IMR-90 (cell line): ENCODE measurements at regions not wholly inside any gene's neighbourhood (a gene's known extent, or its start where the extent isn't known, plus 50 kb on each side); places are given as distances from the start of the nearest gene placed in this dataset.

Experiments used
- ATAC-seq: fragments of 200-7000 bp; cut with Tn5 transposase; 2 replicates; pipeline ENCODE4 v1.9.1; 2020; ENCODE audit warnings: low read depth, mild to moderate bottlenecking, moderate library complexity
- BruUV-seq: library from RNA; stranded (reverse); fragments of 400-500 nt; replicated peaks from 2 replicates; lab custom pipeline; 2021; lab: Mats Ljungman, UMichigan
- CTCF ChIA-PET: fragments of 300-600 bp; formaldehyde crosslinking; extraction: SDS; loops from one replicate; lab custom pipeline; 2021; ENCODE audit warnings: antibody characterized with exemption; lab: Yijun Ruan, JAX
- POLR2A ChIA-PET: fragments of 300-600 bp; sonication (Branson Sonifier 250); formaldehyde crosslinking; loops from one replicate; lab custom pipeline; 2022; ENCODE audit warnings: antibody characterized with exemption; ENCODE audit not compliant: unreplicated experiment; lab: Charles Lee
- DNase-seq: peaks from one replicate; pipeline ENCODE4 v3.0.0; 2013
- H2AFZ ChIP-seq: replicated peaks from 2 replicates; pipeline ENCODE3; 2013; ENCODE audit warnings: low read length, mild to moderate bottlenecking; ENCODE audit not compliant: poor library complexity
- H2AK5ac ChIP-seq: 2 replicates; pipeline ENCODE4 v1.6.1; 2013; ENCODE audit warnings: low read depth, low read length, inconsistent platforms
- H2AK9ac ChIP-seq: replicated peaks from 2 replicates; pipeline ENCODE3; 2013; ENCODE audit warnings: mild to moderate bottlenecking, low read depth, low read length, moderate library complexity; ENCODE audit not compliant: poor library complexity
- H2BK120ac ChIP-seq: 2 replicates; pipeline ENCODE4 v1.6.1; 2013; ENCODE audit warnings: low read depth, low read length, inconsistent platforms
- H2BK15ac ChIP-seq: 3 replicates; pipeline ENCODE4 v1.6.1; 2013; ENCODE audit warnings: low read depth, low read length, inconsistent platforms
- H2BK20ac ChIP-seq: 2 replicates; pipeline ENCODE4 v1.6.1; 2013; ENCODE audit warnings: low read depth, mild to moderate bottlenecking, inconsistent platforms, low read length, moderate library complexity
- H2BK5ac ChIP-seq: 2 replicates; pipeline ENCODE4 v1.6.1; 2013; ENCODE audit warnings: mild to moderate bottlenecking, low read depth, low read length, inconsistent platforms; ENCODE audit not compliant: poor library complexity, severe bottlenecking
- H3K14ac ChIP-seq: replicated peaks from 2 replicates; pipeline ENCODE4 v1.6.1; 2013; ENCODE audit warnings: low read depth, low read length, inconsistent platforms
- H3K18ac ChIP-seq: 2 replicates; pipeline ENCODE4 v1.6.1; 2013; ENCODE audit warnings: low read depth, low read length, control low read depth
- H3K23ac ChIP-seq: 2 replicates; pipeline ENCODE4 v1.6.1; 2013; ENCODE audit warnings: low read depth, low read length, inconsistent platforms
- H3K27ac ChIP-seq: 2 replicates; pipeline ENCODE4 v1.5.1; 2013; ENCODE audit warnings: mild to moderate bottlenecking, control low read depth, low read length; ENCODE audit not compliant: insufficient read depth
- H3K27me3 ChIP-seq: 2 replicates; pipeline ENCODE4 v1.6.1; 2013; ENCODE audit warnings: low read length; ENCODE audit not compliant: control insufficient read depth, insufficient read depth
- H3K36me3 ChIP-seq: 2 replicates; pipeline ENCODE4 v1.6.1; 2013; ENCODE audit warnings: low read length, mixed read lengths; ENCODE audit not compliant: control insufficient read depth, insufficient read depth
- H3K4ac ChIP-seq: 2 replicates; pipeline ENCODE4 v1.6.1; 2013; ENCODE audit warnings: low read depth, low read length, inconsistent platforms
- H3K4me1 ChIP-seq: 2 replicates; pipeline ENCODE4 v1.6.1; 2013; ENCODE audit warnings: low read length, mixed read lengths; ENCODE audit not compliant: control insufficient read depth, insufficient read depth
- H3K4me2 ChIP-seq: 2 replicates; pipeline ENCODE4 v1.6.1; 2013; ENCODE audit warnings: low read depth, mild to moderate bottlenecking, control low read depth, low read length, moderate library complexity
- H3K4me3 ChIP-seq: 2 replicates; pipeline ENCODE4 v1.5.1; 2013; ENCODE audit warnings: low read depth, mild to moderate bottlenecking, control low read depth, low read length, moderate library complexity; ENCODE audit not compliant: insufficient read depth
- H3K56ac ChIP-seq: 2 replicates; pipeline ENCODE4 v1.6.1; 2013; ENCODE audit warnings: low read length, inconsistent platforms; ENCODE audit not compliant: insufficient read depth; ENCODE audit errors: extremely low read depth
- H3K79me1 ChIP-seq, 2 experiments: 2 replicates each; pipeline ENCODE4 v1.6.1; 2013; ENCODE audit warnings: low read length in 2 of 2, inconsistent platforms in 1 of 2, low read depth in 1 of 2
- H3K9ac ChIP-seq: 2 replicates; pipeline ENCODE4 v1.6.1; 2013; ENCODE audit warnings: low read depth, low read length, control low read depth
- H3K9me1 ChIP-seq: 2 replicates; pipeline ENCODE4 v1.6.1; 2013; ENCODE audit warnings: low read length, inconsistent platforms; ENCODE audit not compliant: insufficient read depth
- H3K9me3 ChIP-seq: 2 replicates; pipeline ENCODE4 v1.6.1; 2013; ENCODE audit warnings: low read length; ENCODE audit not compliant: control insufficient read depth, insufficient read depth
- H4K20me1 ChIP-seq: 2 replicates; pipeline ENCODE4 v1.6.1; 2013; ENCODE audit warnings: low read length, inconsistent platforms; ENCODE audit not compliant: insufficient read depth
- H4K5ac ChIP-seq: 2 replicates; pipeline ENCODE4 v1.6.1; 2013; ENCODE audit warnings: mild to moderate bottlenecking, low read depth, low read length, control low read depth
- H4K8ac ChIP-seq, 2 experiments: 2 replicates each; pipeline ENCODE4 v1.6.1; 2013; ENCODE audit warnings: low read depth in 2 of 2, low read length in 2 of 2, control low read depth in 1 of 2, inconsistent platforms in 1 of 2
- H4K91ac ChIP-seq: 2 replicates; pipeline ENCODE4 v1.6.1; 2013; ENCODE audit warnings: low read depth, low read length, inconsistent platforms; ENCODE audit not compliant: insufficient read depth
- CEBPB ChIP-seq: IDR thresholded peaks from 2 replicates; pipeline ENCODE4 v1.6.1; 2012; ENCODE audit warnings: low read depth, low read length, improper control_type of control experiment
- CHD1 ChIP-seq: IDR thresholded peaks from 2 replicates; pipeline ENCODE4 v1.6.1; 2012; ENCODE audit warnings: low read depth, low read length, improper control_type of control experiment
- CTCF ChIP-seq: conservative IDR thresholded peaks from 2 replicates; pipeline ENCODE4 v1.5.1; 2012; ENCODE audit warnings: mild to moderate bottlenecking, low read depth, low read length, improper control_type of control experiment
- ELK1 ChIP-seq: fragments of 150-350 bp; IDR thresholded peaks from 2 replicates; pipeline ENCODE4 v1.6.1; 2016; ENCODE audit warnings: low read depth, mild to moderate bottlenecking, low read length, moderate library complexity, borderline replicate concordance
- MAFK ChIP-seq: IDR thresholded peaks from 2 replicates; pipeline ENCODE4 v1.6.1; 2012; ENCODE audit warnings: low read depth, low read length, improper control_type of control experiment
- NFE2L2 ChIP-seq: fragments of 150-350 bp; IDR thresholded peaks from 2 replicates; pipeline ENCODE4 v1.6.1; 2016; ENCODE audit warnings: low read depth, mild to moderate bottlenecking, low read length
- POLR2A ChIP-seq: IDR thresholded peaks from 2 replicates; pipeline ENCODE4 v1.6.1; 2012; ENCODE audit warnings: mild to moderate bottlenecking, low read depth, low read length
- RCOR1 ChIP-seq: IDR thresholded peaks from 2 replicates; pipeline ENCODE4 v1.6.1; 2012; ENCODE audit warnings: mild to moderate bottlenecking, low read length, improper control_type of control experiment; ENCODE audit not compliant: insufficient replicate concordance
- SMC3 ChIP-seq: fragments of 150-350 bp; IDR thresholded peaks from 2 replicates; pipeline ENCODE4 v1.6.1; 2016; ENCODE audit warnings: low read depth, mild to moderate bottlenecking, antibody characterized with exemption, low read length, moderate library complexity
- WGBS, 2 experiments: methylation state at CpG; one replicate each; pipeline versions ENCODE4 v1.1.5 to v1.1.7; 2013; ENCODE audit warnings: missing lambda C conversion rate in 2 of 2; ENCODE audit not compliant: insufficient read length in 1 of 2; ENCODE audit errors: extremely low coverage in 2 of 2; 5-methylcytosine and 5-hydroxymethylcytosine counted together
- dilution Hi-C: fragments of 300-500 bp; cut with HindIII; formaldehyde crosslinking; loops from one replicate; pipeline ENCODE4 v1.14.3; 2018; ENCODE audit warnings: low sequenced_read_pairs; ENCODE audit not compliant: unreplicated experiment
- in situ Hi-C: fragments of 300-500 bp; cut with MboI; formaldehyde crosslinking; loops from 3 replicates; pipeline ENCODE4 v1.14.3; 2019; ENCODE audit warnings: low sequenced_read_pairs, inconsistent platforms, mixed read lengths
- intact Hi-C: fragments of 100-400 bp; cut with micrococcal nuclease; formaldehyde crosslinking; loops from 2 replicates; pipeline ENCODE4 v1.10.0; 2022

GRCh38 chr2:239734436-239735005 lies 290.6 kb downstream of the NDUFA10 start:
- no peaks in the 10 kb centered on the region for H3K27me3 ChIP-seq
- POLR2A ChIA-PET, result no interaction called here
- ATAC-seq, result no peak
- H2AK5ac ChIP-seq, result no peak overlapping the region
- H3K9ac ChIP-seq, result no peak overlapping the region
- no peak overlapping the region for H2BK20ac ChIP-seq
- H4K20me1 ChIP-seq, result no peaks in the 10 kb centered on the region
- no peak overlapping the region for H3K23ac ChIP-seq
- H3K56ac ChIP-seq, result no peak overlapping the region
- in situ Hi-C loops (no loop called here), dilution Hi-C loops (no loop called here), intact Hi-C loops (no loop called here)
- BruUV-seq, result no TSS peak
- H3K4ac ChIP-seq, result no peak overlapping the region
- no peak overlapping the region for H2AK9ac ChIP-seq
- H2AFZ ChIP-seq, result no peak overlapping the region
- no peaks in the 10 kb centered on the region for H3K9me1 ChIP-seq
- no peak for DNase-seq
- TF ChIP-seq SMC3 (no peak), CEBPB (no peak), MAFK (no peak), CTCF (no peak), RCOR1 (no peak), NFE2L2 (no peak), ELK1 (no peak), CHD1 (no peak), POLR2A (no peak)
- H3K36me3 ChIP-seq, result no peaks in the 10 kb centered on the region
- no peak overlapping the region for H3K4me3 ChIP-seq
- no peak overlapping the region for H2BK15ac ChIP-seq
- WGBS, 2 experiments, result 72% methylated on average over 3 of the region's 8 CpGs; no CpG with 5 or more reads in 1 of the 2 experiments
- H4K5ac ChIP-seq, result no peak overlapping the region
- H2BK5ac ChIP-seq, result no peak overlapping the region
- H4K8ac ChIP-seq, result no peak overlapping the region
- no peak overlapping the region for H3K14ac ChIP-seq
- no peak overlapping the region for H3K4me2 ChIP-seq
- peaks cover 33% of the 10 kb centered on the region for H3K9me3 ChIP-seq
- CTCF ChIA-PET, result no interaction called here
- no peaks in the 10 kb centered on the region for H3K79me1 ChIP-seq
- no peaks in the 10 kb centered on the region for H3K4me1 ChIP-seq
- no peak overlapping the region for H3K27ac ChIP-seq
- no peak overlapping the region for H2BK120ac ChIP-seq
- no peak overlapping the region for H3K18ac ChIP-seq
- H4K91ac ChIP-seq, result no peak overlapping the region
